CD4-positive, alpha-beta T cell treated with Interleukin-4 for 1 hour (primary cell): ENCODE measurements at regions not wholly inside any gene's neighbourhood (a gene's known extent, or its start where the extent isn't known, plus 50 kb on each side); places are given as distances from the start of the nearest gene placed in this dataset.
A peak's percentile ranks its signal among the peaks of the same experiment; 100 is the strongest.

Source experiments
- DNase-seq, 2 donors: peaks; one replicate each; pipeline ENCODE4 v3.0.0-alpha.2; 2020 to 2022

DNA sequence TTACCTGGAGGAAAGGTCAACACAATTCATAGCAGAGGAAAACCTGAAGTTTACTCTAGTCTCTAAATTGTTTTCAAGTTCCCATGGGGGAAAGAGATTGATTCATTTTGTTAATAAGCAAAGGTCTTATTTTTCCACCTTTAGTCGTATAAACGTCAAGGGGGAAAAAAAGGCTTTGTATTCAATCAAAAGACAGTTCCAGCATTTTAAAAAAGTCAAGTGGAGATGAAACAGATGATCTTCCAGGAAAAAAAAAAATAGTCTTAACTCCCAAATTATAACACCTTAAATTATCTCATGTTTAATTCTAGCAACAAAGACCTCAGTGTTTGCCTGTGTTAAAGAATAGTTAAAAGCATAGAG, 140.5 kb downstream of the TOMM20 start:
- no peak for DNase-seq

DNA sequence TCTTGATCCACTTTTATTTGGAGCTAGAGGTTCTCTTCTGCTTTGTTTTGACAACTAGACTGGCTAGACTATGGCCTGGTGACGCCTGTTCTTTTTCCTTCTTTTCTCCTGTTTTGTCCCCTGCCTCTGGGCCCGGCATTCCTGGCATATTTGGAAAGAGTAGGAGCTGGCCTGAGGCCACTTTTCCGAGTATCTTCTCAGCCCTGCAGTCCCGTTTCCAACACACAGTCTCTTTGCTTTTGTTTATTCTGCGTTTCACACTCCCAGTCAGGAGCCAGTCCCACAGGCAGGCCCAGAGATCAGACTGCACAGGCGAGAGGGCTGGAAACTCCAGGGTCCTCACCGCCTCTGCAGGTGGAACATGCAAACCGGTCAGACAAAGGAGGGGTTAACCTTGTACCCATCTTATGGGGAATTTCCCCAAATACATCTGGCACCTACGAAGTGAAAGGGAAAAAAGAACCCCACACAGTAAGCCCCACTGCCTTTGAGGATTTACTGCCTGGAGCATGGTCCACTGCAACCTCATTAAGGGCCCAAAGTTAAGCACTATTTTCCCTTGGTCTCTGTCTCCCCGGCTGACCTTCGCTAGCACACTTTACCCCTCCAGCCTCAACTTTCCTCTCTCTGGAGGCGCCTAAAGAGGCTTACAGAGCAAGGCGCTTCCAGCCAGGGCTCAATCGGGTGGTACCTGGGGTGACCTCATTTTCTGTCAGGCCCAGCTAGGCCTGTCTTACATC, 141.1 kb downstream of the TOMM20 start:
- peak in 1 of 2 donors; percentile 29 for DNase-seq

DNA sequence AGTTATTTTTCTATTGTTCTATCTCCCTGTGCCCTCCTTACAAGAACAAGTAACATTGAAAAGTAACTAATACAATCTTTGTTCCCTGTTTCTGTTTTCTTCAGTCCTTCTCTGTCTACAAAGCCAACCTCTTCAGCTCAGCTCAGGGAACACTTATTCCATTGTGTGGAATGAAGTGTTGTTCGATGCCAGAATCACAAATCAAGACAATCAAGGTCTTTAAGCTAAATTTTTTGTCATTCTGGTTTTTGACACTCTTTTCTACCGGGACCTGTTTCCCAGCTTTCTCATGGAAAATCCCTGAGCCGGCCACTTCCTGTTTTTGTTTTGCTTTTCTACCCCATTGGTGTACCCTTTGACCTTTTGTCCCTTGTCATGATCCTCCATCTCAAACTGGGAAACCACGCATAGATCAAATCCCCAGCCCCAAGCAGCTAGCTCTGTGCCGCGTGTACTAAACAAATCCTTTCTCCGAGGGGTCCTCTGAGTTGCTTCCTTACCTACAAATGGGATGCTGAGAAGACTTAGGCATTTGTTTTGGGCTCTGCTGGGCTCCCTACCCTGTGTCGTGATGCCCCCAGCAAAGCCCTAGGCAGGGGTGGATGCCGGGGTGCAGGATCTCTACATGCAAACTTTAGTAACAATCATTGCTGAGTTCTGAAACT, 141.8 kb downstream of the TOMM20 start:
- no peak for DNase-seq

DNA sequence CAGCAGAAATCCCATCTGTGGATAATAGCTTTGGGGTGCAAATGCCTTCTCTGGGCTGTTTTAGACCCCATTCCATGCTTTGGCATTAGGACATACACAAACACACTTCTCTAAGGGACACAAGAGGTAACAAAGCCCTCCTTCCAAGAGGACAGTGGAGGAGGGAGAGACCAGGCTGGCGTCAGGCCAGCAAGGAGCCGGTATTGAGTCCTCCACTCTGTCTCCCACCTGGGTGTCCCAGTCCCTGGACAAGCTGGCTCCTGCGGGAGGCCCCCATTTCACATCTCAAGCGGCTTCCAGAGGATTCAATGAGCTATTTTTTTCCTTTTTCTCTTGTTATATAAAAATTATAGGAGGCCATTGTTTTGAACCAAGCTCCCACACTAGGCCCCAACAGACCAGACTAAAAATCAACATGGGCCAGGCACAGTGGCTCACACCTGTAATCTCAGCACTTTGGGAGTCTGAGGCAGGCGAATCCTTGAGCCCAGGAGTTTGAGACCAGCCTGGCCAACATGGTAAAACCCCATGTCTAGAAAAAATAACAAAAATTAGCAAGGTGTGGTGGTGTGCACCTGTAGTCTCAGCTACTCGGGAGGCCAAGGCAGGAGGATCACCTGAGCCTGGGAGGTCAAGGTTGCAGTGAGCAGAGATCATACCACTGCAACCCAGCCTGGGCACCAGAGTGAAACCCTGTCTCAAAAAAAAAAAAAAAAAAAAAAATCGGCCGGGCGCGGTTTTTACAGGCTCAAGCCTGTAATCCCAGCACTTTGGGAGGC, 142.9 kb downstream of the TOMM20 start:
- DNase-seq, result no peak

DNA sequence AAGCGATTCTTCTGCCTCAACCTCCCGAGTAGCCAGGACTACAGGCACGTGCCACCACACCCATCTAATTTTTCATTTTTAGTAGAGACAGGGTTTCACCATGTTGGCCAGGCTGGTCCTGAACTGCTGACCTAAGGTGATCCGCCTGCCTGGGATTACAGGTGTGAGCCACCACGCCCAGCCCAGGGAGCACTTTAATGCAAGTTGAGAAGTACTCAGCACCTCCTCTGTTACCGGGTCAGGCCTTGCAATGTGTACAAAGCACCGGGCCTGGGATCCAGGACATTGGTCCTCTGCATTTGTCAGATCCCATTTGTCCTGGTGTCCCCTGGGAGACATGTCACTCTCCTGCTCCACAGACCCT, 143.6 kb downstream of the TOMM20 start:
- no peak for DNase-seq

DNA sequence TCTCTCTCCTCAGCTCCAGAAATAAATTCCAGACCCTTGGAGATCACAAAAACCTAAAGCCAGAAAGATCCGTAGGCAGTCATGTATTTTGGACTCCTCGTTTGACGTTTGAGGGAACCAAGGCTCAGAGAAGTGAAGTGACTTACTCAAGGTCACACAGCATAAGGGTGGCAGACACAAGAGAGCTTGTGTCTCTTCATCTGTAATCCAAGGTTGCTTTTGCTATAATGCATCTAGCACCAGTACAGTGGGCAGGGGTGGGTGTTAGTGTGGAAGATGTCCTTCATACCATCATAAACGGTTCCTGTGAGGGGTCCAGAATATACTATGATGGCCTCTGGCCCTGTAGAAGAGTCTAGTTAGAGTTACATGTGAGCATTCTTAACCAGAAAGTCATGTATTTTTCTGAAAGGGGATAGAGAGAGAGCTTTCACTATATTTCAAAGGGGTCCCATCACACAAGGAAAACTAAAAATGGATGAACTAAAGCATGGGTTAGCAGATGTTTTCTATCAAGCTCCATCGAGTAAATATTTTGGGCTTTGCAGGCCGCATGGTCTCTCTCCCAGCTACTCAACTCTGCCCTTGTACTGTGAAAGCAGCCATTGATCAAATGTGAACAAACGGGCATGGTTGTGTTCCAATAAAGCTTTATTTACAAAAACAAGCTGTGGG, 144.9 kb downstream of the TOMM20 start:
- no peak for DNase-seq

DNA sequence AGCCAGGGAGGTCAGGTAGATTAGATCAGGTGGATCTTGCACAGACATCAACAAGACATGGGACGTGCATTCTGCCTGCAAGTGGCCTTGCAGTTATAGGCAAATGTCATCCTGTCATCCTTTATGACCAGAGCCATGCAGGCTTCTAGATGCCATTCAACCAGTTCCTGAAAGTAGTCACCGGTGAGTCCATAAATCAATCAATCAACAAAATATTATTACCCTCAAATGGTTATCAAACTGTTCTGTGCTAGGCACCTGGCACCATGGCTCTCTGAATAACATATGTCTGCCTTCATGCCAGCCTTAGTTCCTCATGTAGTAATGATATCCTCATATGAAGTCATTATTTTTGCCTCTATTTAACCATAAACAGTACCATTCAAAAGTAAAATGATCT, 146.9 kb downstream of the TOMM20 start:
- DNase-seq, result no peak

DNA sequence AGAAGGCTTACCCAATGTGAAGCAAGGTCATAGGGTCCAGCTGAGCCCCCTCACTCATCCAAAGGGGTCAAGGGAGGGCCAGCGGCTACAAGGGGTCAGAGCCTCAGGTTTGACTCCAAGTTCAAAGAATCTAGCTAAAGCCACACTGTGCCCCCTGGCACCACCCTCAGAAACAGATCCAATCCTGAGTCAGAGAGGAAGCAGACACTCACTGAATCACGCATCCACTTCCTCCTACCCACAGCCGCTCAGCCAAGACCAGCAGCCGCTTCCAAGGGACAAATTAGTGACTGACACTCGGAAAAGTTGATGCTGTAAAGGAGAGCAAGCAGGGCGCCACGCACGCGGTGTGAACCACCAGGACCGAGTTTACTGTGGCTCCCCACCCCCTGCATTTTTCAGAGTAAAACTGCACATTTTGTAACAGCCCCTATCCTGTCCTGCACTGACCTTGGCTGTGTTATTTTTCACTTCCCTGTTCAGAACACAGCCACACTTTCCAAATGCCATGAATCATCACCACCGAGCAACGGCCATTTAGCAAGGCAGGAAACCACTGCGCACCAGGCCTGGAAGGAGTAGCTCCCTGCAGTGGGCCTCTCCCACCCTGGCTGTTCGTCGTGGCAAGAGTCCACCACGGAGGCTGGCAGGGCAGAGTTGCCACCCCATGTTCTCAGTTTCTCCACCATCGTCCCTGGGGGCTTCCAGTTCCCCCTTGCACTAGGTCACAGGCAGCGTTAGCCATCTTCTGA, 147.8 kb downstream of the TOMM20 start:
- peak; percentile 60 to 83 for DNase-seq

DNA sequence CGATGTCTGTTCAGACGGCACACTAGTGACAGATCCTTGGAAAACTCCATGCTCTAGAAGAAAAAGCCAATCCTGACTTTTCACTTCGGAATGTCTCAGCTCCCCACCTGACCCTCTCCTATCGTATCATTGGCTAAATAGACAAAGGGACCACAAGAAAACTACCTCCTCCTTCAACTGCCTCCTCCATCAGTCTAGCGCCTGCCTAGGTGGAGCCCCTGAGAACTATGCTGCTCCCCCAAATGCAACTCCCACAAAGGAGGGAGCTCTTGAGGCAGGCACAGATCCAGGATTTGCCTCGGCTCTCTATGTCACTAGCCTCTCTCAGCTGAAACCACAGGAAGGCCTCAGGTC, 148.4 kb downstream of the TOMM20 start:
- no peak for DNase-seq

DNA sequence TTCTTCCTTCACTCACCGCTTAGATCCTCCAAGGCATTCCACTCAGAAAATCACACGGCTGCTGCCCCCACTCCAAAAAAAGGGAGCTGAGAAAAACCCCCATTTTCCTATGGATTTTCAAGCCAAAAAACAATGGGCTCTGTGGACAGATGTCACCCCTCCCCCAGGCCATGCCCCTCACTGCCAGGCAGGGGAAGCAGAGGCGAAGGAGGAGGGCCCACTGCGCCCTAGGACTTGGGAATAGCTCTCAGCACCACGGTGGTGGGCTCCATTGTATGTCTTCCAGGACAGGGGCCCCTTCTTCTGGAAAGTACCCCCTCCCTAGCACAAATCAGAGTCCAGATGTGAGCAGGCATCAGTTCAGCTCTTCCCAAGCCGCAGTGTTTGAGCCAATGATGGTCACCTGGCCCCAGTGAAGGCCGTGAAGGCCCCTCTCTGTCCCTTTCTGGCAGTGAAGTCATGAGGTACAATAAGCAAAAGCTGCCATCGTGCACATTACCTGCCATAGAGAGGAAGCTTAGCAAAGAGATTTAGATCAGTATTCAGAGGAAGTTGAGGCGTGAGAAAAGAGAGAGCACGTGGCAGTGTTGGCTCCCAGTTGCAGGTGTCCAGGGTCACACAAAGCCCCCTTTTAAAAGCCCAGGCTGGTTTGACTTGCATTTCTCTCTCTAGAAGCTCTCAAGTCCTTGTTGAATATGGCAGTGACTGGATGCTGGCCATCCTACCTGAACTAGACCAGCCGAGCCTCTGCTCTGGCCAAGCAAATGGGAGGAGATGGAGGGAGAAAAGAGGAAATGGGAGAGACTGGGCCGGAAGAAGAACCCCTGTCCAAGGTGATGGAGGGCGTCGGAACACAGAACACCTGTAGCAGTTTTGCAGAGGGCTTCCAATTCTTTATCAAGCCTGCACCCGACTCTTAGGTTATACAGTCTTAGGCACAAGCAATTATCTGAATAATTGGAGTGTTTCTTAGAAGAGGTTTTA, 149.0 kb downstream of the TOMM20 start:
- DNase-seq, result no peak

DNA sequence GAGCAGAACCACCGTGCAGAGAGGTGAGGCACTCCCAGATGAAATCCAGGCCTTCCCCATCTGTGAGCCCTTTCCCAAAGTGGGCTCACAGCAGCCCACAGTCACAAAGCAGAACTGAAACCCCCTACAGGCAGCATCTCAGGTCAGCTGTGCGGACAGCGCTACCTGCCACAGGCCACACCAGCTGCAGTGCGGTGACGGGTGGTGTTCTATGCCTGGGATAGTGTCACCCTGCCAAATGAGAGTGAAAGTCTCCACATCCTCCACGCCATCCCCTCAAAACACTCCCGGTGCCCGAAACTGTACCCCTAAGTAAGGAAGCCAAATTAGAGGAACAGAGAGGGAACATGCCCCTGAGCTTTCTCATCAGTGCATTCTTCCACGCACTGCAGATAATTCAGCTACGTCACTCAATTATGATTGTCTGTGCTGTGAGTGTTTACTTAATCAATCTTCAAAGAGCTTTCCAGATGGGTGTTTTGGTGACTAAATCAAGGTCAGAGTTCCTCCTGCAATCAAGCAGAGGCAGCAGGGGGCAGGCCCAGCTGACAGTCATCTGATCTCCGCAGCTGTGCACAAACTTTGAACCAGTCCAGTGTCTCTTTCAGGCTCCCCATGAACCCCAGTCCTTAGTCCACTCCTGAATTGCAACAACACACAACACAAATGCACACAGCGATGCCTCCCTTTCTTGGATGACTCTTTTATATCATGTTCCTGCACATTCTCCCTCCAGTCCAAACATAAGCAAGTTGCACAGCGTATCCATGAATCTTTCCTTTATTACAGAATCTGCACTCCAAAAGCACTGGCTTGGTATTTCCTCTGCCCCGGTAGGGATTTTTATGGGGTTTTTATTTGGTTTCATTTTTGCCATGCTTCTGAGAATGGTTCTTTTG, 150.0 kb downstream of the TOMM20 start:
- DNase-seq, result peak; percentile 73 to 75

DNA sequence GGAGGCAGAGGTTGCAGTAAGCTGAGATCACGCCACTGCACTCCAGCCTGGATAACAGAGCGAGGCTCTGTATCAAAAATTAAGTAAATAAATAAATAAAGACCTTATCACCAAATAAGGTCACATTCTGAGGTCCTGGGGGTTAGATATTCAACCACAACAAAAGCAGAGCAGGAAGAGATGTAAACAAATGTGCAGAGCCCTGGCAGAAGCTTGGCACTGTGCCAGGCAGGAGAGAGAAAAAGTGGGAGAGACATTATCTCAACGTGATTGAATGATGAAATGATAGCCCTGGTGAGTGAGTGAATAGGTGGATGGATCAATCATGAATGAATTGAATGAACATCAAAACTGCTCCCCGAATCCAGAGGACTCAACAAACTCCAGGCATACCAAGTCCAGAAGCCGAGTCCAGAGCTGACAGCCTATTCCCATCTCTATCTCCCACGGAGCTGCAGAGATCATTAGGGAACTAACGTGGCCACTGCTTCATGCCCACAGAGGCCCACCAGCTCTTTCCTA, 150.7 kb downstream of the TOMM20 start:
- DNase-seq, result no peak

DNA sequence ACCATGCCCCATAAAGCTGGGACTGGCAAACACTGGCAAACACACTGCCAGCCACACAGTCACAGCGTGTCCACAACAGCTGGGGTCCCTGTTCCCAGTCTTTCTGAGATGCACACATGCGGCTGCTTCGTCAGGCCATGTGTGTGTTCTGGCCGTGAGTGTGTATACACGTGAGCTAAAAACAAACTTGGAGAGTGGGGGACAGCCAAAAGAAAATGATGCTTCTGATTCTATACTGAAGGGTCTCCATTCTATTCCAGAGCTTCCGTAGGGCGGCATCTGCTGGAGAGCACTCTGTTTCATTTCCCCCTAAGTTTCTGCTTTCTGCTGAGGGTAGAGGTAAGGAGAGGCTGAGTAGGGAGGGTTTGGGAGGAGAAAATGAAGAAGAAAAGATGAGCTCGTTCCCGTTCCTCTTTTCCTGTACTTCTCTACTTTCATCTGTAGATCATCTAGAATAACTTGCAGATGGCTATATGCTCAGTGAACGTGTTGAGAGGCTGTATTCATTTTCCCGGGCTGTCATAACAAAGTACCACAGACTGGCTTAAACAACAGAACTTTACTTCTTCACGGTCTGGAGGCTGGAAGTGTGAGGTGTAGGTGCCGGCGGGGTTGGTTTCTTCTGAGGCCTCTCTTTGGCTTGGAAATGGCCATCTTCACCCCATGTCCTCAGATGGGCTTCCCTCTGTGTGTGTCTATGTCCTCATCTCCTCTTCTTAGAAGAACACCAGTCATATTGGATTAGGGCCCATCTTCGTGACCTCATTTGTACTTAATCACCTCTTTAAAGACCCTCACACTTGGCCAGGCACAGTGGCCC, 151.6 kb downstream of the TOMM20 start:
- no peak for DNase-seq

DNA sequence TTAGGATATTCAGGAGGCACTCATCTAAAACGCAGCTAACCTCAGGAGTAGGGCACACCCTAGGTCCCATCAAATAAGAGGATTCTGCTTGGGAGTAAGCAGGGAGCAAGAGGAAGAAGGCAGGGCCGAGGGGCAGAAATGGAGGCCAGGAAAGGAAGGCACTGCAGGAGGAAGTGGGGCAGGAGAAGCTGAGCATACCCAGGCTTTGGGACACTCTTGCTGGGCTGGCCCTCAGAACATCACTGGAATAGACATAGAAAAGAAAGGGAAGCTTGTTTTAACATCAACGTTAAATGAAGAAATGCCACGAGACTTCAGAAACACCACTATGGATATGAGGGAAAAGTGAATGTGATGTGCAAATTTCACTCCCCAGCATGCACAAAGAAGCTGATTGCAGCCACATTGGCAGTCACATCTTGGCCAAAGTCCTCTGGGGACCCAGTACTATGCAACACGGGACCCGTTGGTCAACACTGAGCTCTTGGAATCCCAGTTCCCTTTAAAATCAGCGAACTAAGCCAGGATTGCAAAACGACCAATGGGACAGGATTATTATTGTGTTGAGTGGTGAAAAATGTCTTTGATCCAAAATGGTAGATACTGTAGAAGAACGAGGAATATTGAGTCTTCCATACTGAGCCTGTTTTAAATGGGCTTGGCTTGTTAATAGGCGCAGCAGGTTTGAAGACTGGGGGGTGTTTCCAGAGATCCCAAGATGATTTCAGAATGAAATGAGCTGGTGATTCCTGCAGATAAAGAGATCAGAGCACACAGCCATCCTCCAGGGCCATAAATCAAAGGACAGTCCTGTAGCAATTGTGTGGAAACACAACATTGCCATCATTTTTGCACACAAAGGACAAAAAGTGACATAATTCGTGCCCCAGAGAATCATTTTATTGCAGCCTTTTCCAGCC, 152.4 kb downstream of the TOMM20 start:
- no peak for DNase-seq

DNA sequence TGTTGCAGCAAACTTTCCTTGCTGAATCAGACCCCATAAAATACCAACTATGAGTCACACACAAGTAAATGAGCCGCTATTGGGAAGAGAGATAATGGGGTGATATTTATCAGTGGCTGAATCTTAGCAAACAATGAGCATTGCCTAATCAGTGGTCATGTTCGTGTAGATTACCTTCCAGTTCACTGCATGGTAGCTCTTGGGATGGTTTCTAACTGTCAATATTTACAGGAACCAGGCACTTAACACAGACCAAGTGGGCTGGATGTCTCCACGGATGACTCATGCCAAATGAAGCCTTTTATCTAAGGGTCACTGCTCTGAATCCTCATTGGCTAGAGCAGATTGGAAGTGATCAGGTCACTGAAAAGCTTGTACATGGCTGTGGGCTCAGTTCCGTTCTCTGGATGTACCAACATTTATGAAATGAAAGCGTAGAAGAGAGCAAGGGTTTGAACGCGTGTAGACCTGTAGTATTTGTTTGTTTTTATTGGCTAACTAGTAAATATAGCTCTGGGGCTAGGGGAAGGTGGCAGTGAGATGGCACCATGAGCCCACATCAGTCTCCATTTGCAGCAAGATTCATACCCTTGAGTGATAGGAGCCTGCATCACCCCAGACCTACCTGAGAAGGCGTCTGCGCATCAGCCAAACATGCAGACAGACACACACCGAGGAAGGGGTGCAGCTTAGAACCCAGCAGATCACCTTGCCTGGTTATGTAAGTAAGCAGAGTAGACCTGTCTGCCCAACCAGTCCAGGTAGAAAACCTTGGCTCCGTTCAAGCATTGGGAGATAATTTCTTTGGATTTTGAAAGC, 153.3 kb downstream of the TOMM20 start:
- peak in 1 of 2 donors; percentile 63 for DNase-seq

DNA sequence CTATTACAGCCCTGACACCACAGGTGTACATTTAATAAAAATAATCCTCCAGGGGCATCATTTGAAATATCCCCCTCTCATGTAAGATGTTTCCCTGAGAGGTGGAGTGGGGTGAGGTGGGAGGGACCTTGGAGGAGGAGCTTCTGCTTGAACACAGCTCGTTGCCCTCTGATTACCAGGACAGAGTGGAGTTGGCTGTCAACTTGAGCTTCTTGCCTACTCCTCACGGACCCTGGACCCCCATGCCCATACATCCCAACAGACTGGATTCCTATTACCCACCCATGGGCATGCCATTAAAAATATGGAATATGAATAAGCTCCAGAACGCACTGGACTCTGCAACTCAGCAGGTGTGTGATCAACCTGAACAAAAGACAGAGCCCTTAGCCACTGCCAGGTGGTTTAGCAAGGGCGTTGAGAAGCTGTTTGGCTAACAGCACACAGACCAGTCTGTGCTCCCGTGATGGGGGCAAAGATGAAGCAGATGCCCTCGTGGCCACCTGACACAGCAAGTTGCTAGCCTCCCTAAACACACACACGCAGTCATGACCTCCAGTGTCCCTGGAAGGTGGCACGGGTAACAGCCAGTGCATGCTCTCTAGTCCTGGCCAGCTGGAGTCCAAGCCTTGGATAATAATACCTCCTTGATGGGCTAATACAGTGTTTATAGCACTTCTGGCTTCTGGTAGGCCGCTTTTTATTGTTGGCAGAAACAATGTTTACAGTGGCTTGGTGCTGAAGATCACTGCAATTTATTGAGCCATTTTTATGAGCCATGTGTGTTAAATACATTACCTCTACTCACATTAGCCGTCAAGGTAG, 155.0 kb downstream of the TOMM20 start:
- no peak for DNase-seq
